Frontal cortex (tissue), 3 donors: ENCODE measurements at regions not wholly inside any gene's neighbourhood (a gene's known extent, or its start where the extent isn't known, plus 50 kb on each side); places are given as distances from the start of the nearest gene placed in this dataset.

Source experiments
- DNase-seq, 2 donors: peaks; one replicate each; pipeline ENCODE4 v3.0.0; 2012; ENCODE audit warnings: low spot score in 2 of 2
- FAIRE-seq: peaks from 2 replicates; lab custom pipeline; 2012; peaks lifted over from hg19 to GRCh38; lab: Jason Lieb, UNC
- donor health status: control.
- donor health status: control.
- donor health status: control.

GRCh38 chr15:97317163-97317562, 643.3 kb upstream of the ARRDC4 start:
- FAIRE-seq (no peak), DNase-seq (no peak)

- FAIRE-seq (no peak), DNase-seq (no peak)
Observed at GRCh38 chr15:97319291-97319690, 641.2 kb upstream of the ARRDC4 start.

DNA sequence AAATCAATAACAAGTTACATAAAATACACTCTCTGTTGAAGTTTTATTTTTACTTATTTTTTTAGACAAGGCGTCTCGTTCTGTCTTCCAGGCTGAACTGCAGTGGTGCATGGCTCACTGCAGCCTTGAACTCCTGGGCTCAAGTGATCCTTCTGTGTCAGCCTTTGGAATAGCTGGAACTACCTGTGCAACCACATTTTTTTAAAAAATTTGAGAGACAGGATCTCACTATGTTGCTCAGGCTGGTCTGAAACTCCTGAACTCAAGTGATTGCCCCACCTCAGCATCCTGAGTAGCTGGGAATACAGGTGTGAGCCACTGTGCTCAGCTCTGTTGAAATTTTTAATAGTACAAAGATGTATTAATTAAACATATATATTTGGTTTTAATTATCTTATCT, 614.3 kb upstream of the ARRDC4 start:
- FAIRE-seq (no peak), DNase-seq (no peak)

- DNase-seq (no peak), FAIRE-seq (no peak)
Observed at GRCh38 chr15:97350813-97351212, 609.7 kb upstream of the ARRDC4 start.

GRCh38 chr15:97383516-97383915, 577.0 kb upstream of the ARRDC4 start:
- DNase-seq = no peak
- FAIRE-seq = no peak

- FAIRE-seq = no peak
- no peak for DNase-seq
Observed at GRCh38 chr15:97386940-97387339, 573.6 kb upstream of the ARRDC4 start.

DNA sequence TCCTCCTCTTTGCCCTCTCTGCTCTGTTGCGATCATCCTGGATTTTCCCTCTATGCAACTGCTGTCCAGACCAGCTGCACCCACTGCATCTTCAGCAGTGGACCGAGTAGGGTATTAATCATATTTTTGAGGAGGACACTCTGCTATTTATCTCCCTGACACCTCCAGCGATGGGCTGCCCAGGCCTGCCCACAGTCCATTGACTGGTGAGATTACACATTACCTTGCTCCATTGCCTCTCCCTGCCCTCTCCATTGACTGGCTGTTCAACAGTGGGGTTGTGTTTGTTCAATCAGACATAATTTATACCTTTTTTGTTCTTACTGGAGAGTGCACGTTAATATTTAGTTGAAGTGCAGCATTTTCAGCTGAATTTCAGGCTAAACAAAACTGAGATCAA, 559.3 kb upstream of the ARRDC4 start:
- FAIRE-seq = no peak
- DNase-seq = no peak

DNA sequence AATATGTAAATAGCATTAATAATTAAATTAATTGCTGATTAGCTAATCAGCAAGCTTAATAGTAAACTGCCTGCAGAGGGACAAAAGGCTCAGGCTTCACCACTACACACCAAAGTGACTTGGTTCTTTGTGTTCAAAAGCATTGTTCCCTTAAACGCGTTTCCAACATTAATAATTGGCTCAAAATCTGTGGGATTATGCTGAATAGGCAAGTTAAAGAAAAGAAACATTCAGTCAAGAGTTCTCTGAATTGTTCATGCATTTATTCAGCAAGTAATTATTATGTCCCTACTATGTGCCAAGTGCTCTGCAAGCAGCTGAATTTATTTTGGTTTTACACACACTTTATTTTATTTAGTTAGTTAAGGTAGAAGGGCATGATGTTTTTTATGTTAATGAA, 558.5 kb upstream of the ARRDC4 start:
- DNase-seq = no peak
- no peak for FAIRE-seq

DNA sequence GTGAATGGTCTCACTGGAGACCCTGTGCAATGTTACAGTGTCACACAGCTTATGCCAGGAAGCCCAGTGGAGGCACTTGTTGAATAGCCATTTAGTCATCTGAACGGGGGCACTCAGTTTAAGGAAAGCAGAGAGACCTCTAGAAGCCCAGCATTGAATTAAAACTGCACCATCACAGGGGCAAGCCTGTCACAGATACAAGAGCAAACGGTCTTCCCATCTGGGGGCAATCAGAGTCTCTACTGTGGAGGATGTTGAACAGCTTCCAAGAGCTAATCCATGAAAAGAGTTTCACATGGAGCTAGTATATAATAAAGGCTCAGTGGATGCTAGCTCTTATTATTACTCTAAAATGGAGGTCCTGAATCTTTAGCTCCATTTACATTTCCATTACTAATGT, 553.7 kb upstream of the ARRDC4 start:
- DNase-seq (no peak), FAIRE-seq (no peak)

GRCh38 chr15:97410897-97411575, 549.5 kb upstream of the ARRDC4 start:
- FAIRE-seq (no peak), DNase-seq (no peak)

GRCh38 chr15:97420130-97420529, 540.4 kb upstream of the ARRDC4 start:
- DNase-seq (no peak), FAIRE-seq (no peak)

GRCh38 chr15:97425596-97425995, 534.9 kb upstream of the ARRDC4 start:
- DNase-seq (no peak), FAIRE-seq (no peak)

DNA sequence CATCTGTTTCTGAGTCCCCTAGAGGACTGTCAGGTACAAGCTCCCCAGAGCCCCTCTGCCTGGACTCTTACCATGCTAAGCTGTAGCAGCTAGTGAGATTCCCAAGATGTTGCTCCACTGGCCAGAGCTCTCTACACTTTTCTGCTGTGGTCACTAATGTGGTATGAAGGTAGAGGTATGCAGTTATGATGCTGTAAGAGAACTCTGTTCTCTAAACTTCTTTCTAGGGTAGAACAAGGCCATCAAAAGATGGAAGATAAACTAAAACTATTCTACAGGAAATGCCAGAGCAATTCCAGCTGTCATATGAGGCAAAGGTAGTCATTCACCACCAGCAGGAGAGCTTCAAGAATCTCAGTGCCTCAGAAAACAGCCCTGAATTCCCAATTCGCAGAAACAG, 517.4 kb upstream of the ARRDC4 start:
- no peak for DNase-seq
- no peak for FAIRE-seq

DNA sequence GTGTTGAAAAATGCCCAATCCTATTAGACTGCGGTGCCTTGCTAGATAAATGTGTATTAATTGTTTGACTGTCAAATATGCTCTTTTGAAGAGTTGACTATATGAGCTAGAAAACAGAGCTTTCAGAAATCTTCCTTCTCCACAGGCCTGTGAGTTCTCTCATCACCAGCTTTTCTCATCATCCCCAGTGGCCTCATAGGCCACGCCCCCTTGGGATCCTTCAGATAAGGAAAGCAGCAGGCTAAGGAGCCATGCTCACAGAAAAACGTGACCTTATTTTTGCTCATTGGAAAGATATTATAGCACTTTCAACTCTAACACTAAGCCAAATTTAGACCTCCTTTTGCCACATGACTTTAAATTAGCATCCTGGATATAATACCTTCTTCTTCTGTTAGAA, 514.4 kb upstream of the ARRDC4 start:
- FAIRE-seq (no peak), DNase-seq (no peak)

GRCh38 chr15:97456521-97457202, 503.8 kb upstream of the ARRDC4 start:
- no peak for DNase-seq
- no peak for FAIRE-seq

- DNase-seq (no peak), FAIRE-seq (no peak)
Observed at GRCh38 chr15:97457203-97457847, 503.2 kb upstream of the ARRDC4 start.

DNA sequence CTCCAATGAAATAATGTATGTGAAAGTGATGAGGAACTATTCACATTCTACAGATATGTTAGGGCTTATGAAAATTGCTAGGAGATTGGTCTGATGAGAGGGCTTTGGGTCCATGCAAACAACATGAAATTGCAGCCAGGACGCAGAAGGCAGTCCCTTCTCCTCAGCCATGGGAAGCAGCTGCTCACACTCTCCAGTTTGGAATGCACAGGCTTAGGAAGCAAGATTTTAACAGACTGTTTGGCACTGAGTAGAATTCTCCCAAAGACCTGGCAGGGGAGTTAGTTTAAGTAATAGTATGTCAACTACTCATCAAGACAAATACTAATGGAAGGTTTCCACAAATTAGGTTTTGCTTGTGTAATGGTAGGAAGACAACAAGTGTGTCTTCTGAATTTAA, 500.7 kb upstream of the ARRDC4 start:
- DNase-seq = no peak
- no peak for FAIRE-seq

GRCh38 chr15:97461226-97461625, 499.3 kb upstream of the ARRDC4 start:
- FAIRE-seq = no peak

DNA sequence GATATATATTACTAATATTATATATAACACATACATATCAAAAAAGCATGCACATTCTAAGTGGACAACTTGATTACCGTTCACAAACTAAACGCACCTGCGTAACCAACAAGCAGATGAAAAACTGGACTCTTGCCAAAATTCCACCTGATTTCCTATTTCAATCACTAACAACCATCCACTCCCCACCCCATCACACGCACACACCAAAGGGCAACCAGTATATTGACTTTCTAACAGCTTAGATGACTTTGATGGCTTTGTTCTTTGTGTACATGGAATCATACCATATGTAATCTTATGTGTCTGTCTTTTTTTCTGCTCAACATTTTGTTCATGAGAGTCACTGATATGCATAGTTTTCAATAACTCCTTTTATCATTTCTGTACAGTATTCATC, 496.8 kb upstream of the ARRDC4 start:
- FAIRE-seq (no peak), DNase-seq (no peak)

More at GRCh38 chr15:97461226-97461625, 499.3 kb upstream of the ARRDC4 start:
- no peak for DNase-seq

- DNase-seq = no peak
- no peak for FAIRE-seq
Observed at GRCh38 chr15:97470417-97470816, 490.1 kb upstream of the ARRDC4 start.

DNA sequence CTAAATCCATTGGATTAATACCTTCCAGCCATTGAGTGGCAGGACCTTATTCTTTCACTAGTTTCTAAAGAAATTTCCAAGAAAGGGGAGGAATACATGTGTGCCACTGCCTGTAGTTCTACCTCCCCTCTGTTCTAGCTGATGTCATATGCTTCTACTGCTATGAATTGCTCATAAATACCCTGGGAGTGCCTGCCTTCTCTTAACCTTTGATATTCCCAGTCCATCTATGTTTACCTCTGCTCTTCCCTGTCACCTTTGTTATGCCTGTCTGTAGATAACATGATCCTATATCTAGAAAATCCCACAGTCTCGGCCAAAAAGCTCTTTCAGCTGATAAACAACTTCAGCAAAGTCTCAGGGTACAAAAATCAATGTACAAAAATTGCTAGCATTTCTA, 486.9 kb upstream of the ARRDC4 start:
- FAIRE-seq (no peak), DNase-seq (no peak)
